NCI-H82 treated with DMSO at 0.1 percent for 48 hours (cell line): ENCODE measurements at regions not wholly inside any gene's neighbourhood (a gene's known extent, or its start where the extent isn't known, plus 50 kb on each side); places are given as distances from the start of the nearest gene placed in this dataset.
"Not testable (repeated sequence)": the region's sequence is repeated elsewhere in the genome, so short reads cannot be mapped to it uniquely, and the experiment has no call there.

ENCODE experiments used
- DNase-seq: peaks from one replicate; lab custom pipeline; 2025; ENCODE audit not compliant: unreplicated experiment; lab: John Stamatoyannopoulos, UW

GRCh38 chrX:13188731-13189309, 131.0 kb downstream of the ATXN3L start:
- no peak for DNase-seq

DNA sequence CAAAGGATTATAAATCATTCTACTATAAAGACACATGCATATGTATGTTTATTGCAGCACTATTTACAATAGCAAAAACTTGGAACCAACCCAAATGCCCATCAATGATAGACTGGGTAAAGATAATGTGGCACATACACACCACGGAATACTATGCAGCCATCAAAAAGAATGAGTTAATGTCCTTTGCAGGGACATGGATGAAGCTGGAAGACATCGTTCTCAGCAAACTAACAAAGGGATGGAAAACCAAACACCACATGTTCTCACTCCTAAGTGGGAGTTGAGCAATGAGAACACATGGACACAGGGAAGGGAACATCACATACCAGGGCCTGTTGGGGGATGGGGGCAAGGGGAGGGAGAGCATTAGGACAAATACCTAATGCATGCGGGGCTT, 133.2 kb downstream of the ATXN3L start:
- not testable (repeated sequence) for DNase-seq

DNA sequence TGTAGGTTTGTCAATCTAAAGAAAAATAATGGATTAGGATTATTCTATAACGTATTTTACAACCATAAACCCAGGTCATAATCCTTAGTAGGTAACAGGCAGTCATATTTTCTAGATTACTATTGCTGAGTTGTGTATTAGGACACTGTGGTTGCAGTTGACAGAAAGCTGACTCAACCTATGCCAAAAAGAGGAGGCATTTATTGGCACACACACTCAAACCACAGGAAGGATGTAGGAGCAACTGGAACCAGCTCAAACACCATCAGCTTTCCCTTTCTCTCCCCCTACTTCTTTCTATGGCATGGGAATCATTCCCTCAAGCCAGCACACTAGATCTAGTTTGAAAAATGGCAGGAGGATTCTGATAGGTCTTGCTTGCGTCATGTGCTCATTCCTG, 136.4 kb upstream of the FAM9C start:
- DNase-seq = no peak

DNA sequence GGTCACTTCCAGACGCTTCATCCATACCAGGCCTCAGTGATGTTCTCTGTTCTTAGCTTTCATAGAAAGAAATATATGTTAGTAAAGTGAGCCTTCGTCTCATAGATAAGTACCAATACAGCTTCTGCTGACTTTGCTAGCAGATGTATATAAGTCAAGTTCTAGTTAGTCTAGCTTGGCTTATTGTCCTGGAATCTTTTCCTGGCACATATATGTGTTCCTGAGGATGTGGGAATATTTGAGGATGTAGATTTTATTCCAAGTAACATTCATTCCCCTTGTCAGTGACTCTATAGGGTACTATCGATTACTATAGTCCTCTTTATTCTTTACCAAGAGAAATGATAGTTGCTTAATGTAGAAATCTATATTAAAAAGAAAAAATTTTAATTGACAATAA, 135.2 kb upstream of the FAM9C start:
- no peak for DNase-seq

DNA sequence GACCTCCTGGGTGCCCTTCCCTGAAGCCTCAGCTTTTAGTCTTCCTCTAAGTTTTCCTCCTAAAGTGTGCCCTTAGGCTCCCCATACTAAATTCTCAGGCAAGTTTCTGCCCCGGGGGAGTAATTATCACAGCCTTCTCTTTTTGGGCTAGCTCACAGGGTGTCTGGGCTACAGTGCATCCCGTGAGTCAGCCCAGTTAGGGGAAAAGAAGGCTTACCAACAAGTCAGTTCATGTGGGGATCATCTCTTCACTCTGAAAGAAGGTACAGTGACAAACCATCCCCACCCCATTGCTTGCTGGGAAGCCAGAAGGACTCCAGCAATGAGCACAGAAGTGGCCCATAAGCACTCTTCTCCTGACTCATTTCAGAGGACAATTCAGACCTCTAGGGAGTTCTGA, 134.7 kb upstream of the FAM9C start:
- no peak for DNase-seq

- DNase-seq = no peak
Measured at GRCh38 chrX:13177921-13178566, 133.6 kb upstream of the FAM9C start.

DNA sequence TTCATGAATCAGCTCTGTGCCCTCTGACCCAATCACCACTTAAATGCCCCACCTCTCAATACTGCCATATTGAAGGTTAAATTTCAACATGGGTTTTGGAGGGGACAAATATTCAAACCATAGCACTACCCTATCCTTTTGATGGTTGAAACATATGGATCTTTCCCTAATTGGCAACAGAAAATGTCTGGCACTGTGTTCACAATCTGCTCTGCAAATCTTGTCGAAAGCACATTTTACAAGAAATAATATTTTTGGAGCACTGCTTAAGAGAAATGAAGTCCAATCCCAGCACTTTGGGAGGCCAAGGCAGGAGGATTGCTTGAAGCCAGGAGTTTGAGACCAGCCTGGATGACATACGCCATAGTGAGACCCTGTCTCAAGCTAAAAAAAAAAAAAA, 130.6 kb upstream of the FAM9C start:
- no peak for DNase-seq

DNA sequence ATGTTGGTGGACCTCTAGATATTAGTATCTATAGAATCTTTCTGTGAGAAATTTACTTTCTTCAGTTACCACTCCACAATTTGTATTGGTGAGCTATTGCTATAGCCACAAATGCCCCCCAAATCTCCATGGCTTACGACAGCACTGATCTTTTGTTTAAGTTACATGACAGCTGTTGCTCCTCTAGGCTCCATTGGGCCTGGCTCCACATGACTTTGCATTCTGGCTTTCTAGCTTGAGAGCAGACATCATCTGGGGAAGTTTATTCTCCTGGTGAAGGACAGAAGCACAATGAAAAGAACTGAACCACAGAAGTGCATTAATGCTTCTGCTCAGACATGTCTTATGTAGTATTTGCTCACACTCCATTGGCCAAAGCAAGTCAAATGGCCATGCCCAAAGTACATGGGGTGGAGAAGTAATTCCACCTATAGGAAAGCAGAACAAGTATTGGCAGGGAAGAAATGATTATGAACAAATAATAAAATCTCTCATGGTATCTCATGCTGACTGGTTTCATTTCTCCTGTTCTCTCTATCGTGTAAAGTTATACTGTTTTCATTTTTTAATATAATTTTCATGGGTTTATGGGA, 126.6 kb upstream of the FAM9C start:
- no peak for DNase-seq

DNA sequence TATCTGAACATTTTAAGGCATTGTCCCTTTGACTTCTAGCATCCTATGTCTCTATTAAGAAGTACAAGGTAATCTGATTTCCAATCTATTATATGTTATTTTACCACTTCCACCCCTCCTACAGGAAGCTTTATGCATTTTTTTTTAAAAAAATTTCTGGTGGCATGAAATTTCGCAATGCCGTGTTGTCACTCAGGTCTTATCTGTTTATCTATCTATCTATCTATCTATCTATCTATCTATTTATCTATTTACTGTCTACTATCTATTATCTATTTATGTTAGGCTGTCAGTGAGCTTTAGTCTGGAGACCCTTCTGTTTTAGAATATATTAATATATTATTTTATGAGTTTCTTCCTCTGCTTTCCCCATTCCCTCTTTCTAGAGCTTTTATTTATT, 125.3 kb upstream of the FAM9C start:
- DNase-seq = no peak

DNA sequence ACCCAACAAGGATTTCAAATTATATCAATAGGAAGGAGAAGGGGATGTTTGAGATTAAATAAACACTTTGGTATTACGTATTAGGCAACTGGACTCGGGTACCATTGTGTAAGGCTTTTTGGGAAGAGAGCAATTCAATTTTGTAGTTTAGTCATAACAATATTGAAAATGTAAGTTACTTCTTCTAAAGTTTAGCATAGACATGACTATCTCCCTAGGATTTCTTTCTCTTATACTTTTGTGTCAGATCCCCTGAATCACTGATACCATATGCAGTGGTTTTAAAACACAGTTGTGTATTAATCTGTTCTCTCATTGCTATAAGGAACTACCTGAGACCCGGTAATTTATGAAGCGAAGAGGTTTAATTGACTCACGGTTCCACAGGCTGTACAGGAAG, 123.8 kb upstream of the FAM9C start:
- no peak for DNase-seq

DNA sequence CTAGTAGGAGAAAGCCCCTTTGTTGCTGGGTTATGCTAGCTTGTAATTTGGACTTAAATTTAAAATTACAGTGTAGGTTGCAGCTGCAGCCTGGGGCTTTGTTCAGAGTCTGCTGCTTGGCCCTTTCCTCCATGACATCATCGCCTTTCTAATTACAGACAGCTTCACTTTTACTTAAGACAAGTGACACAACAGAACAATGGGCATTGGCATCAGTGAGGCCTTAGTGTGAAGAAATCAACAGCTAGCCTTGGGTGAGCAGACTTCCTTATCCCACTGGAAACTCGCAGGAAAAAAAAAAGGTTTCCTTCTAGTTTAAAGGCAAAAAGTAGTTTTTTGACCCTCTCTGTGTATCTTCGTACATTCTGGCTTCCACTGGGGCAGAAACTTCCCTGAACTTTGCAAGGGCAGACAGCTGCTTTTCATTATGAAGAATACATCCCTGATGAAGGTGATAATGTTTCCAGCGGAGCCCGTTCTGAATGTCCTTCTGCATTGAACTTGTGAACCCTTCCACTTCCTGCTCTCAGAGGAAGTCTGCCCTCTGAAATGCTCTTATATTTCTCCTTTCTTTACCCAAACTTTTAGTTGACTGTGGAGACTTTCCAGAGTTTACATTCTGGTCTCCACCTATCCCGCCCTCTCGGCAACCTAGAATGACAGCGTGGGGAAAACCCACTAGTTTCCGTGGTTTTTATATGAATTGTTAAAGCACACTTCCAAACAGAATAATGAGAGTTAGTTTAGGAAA, 123.2 kb upstream of the FAM9C start:
- DNase-seq = no peak

- no peak for DNase-seq
Measured at GRCh38 chrX:13165266-13166189, 121.1 kb upstream of the FAM9C start.

- DNase-seq = no peak
Measured at GRCh38 chrX:13164611-13165010, 120.2 kb upstream of the FAM9C start.

- no peak for DNase-seq
Measured at GRCh38 chrX:13162772-13163410, 118.5 kb upstream of the FAM9C start.

- DNase-seq = no peak
Measured at GRCh38 chrX:13159886-13160285, 115.5 kb upstream of the FAM9C start.

- DNase-seq = no peak
Measured at GRCh38 chrX:13158911-13159310, 114.5 kb upstream of the FAM9C start.

DNA sequence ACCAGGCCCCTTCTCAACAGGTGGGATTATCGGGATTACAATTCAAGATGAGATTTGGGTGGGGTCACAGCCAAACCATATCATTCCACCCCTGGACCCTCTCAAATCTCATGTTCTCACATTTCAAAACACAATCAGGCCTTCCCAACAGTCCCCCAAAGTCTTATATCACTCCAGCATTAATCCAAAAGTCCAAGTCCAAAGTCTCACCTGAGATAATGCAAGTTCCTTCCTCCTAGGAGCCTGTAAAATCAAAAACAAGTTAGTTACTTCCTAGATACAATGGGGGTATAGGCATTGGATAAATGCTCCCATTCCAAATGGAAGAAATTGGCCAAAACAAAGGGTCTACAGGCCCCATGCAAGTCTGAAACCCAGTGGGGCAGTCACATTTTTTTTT, 111.1 kb upstream of the FAM9C start:
- DNase-seq = not testable (repeated sequence)

- DNase-seq = no peak
Measured at GRCh38 chrX:13153796-13154195, 109.4 kb upstream of the FAM9C start.

GRCh38 chrX:13152518-13153185, 108.2 kb upstream of the FAM9C start:
- no peak for DNase-seq
